ENCODE measurements at regions not wholly inside any gene's neighbourhood (a gene's known extent, or its start where the extent isn't known, plus 50 kb on each side); places are given as distances from the start of the nearest gene placed in this dataset.

GRCh38 chr9:38284588-38285051 lies 107.9 kb upstream of the ALDH1B1 start:
- no peak for TF ChIP-seq CTCF (IDR thresholded peaks at IDR 0.05)
- TF ChIP-seq EP300 (IDR thresholded peaks at IDR 0.05), result no peak
